ENCODE measurements at regions not wholly inside any gene's neighbourhood (a gene's known extent, or its start where the extent isn't known, plus 50 kb on each side); places are given as distances from the start of the nearest gene placed in this dataset.

DNA sequence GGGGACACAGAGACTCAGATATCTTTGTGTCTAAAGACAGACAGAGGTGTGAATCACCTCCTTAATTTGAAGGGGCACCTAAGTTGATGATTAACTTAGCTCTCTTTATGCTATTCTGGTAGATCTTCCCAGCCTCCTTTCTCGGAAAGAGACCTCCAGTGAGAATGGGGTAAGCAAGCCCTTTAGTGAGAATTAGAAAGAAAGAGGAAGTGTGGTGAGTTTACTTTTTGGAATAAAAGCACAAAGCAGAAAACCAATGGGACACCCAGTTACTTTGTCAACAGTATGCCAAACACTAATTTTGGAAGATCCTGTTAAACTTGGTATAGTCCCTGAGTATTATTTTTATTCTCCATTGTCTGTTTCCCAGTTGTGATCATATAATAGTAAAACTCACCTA, 302.8 kb upstream of the RASA1 start:
- TF ChIP-seq, protein P1, sequence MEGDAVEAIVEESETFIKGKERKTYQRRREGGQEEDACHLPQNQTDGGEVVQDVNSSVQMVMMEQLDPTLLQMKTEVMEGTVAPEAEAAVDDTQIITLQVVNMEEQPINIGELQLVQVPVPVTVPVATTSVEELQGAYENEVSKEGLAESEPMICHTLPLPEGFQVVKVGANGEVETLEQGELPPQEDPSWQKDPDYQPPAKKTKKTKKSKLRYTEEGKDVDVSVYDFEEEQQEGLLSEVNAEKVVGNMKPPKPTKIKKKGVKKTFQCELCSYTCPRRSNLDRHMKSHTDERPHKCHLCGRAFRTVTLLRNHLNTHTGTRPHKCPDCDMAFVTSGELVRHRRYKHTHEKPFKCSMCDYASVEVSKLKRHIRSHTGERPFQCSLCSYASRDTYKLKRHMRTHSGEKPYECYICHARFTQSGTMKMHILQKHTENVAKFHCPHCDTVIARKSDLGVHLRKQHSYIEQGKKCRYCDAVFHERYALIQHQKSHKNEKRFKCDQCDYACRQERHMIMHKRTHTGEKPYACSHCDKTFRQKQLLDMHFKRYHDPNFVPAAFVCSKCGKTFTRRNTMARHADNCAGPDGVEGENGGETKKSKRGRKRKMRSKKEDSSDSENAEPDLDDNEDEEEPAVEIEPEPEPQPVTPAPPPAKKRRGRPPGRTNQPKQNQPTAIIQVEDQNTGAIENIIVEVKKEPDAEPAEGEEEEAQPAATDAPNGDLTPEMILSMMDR (IDR thresholded peaks at IDR 0.05; ENCODE audit: control extremely low read depth, extremely low read depth, low read depth, missing control alignments), result no peak
- CTCF ChIA-PET, result no interaction called here
- POLR2A ChIA-PET, result no interaction called here
- no peak for DNase-seq (ENCODE audit: extremely low spot score)

DNA sequence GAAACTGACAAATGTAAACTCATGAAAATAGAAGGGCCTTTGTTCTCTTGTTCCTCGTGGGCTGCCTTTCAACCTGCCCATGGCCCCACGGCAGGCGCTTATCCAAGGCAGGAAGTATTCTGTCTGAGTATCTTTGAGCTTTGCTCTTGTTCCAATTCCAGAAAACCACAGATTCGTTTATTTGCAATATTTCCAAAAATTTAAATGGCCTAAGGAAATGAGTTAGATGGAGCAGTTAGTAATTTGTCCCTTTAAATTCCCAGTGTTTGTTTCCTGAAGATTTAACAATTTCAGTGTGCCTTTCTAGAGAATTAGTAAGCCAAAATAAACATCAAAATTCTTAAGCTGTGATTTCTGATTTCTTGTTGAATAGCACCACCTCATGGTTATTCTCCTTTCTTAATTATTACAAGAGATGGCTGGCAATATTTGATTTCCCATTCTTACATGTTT, 299.4 kb upstream of the RASA1 start:
- DNase-seq (ENCODE audit: extremely low spot score), result no peak
- POLR2A ChIA-PET, result no interaction called here
- CTCF ChIA-PET, result interaction anchor here (0.8 to 1.7 kb wide), 4 partner anchors 9 to 88 kb away, joined by 3 to 6 read pairs (median 4); no protein-coding TSS in a partner anchor
- TF ChIP-seq, protein P1 (IDR thresholded peaks at IDR 0.05; ENCODE audit: control extremely low read depth, extremely low read depth, low read depth, missing control alignments), result peak; percentile 15

DNA sequence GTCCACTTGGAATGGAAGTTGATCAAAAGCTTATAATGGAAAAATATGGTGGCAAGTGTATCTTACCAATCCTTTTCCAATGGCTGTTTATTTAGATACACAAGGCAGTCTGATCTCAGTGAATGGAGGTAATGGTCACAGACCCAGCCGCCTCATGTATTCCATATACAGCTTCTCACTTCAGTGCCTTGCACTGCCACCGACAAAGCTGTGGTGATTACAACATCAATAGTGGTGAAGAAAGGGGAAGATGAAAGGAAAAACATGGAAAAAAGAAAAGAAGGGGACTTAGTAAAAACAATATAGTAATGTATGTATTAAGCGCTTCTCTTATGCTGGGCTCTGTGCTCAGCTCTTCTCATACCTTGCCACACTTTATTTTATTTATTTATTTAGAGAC, 297.3 kb upstream of the RASA1 start:
- TF ChIP-seq, protein P1 (IDR thresholded peaks at IDR 0.05; ENCODE audit: control extremely low read depth, extremely low read depth, low read depth, missing control alignments), result no peak
- CTCF ChIA-PET, result interaction anchor here (1.1 to 1.6 kb wide), 4 partner anchors 11 to 102 kb away, joined by 3 to 6 read pairs (median 4); no protein-coding TSS in a partner anchor
- DNase-seq (ENCODE audit: extremely low spot score), result no peak
- POLR2A ChIA-PET, result no interaction called here

DNA sequence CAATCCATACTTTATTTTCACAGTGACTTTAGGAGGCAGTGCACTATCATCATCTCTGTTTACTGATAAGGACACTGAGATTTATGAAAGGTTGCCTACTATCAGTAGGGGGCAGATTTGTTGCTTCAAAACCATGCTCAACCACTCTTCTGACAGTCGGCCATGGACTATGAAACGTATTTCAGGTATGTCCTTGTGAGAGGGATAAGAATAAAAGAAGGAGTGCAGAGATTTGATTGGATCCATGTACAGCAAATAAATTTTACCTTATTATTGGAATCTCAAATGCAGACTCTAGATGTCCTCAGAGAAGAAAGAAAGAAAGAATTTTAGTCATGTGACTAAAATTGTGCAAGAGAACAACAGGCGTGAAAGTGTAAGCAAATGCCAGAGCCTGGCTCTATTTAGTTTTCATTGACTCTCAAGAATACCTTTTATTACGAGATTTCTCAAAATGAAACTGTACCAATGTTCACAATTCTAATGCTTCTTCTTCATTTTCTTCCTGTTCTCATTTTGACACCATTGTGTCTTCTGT, 296.6 kb upstream of the RASA1 start:
- ChIA-PET POLR2A (no interaction called here), CTCF (interaction anchor here (1.1 to 1.6 kb wide), 3 partner anchors 40 to 103 kb away, joined by 3 to 6 read pairs (median 3); no protein-coding TSS in a partner anchor)
- TF ChIP-seq, protein P1 (IDR thresholded peaks at IDR 0.05; ENCODE audit: control extremely low read depth, extremely low read depth, low read depth, missing control alignments), result peak; percentile 36
- DNase-seq (ENCODE audit: extremely low spot score), result no peak

DNA sequence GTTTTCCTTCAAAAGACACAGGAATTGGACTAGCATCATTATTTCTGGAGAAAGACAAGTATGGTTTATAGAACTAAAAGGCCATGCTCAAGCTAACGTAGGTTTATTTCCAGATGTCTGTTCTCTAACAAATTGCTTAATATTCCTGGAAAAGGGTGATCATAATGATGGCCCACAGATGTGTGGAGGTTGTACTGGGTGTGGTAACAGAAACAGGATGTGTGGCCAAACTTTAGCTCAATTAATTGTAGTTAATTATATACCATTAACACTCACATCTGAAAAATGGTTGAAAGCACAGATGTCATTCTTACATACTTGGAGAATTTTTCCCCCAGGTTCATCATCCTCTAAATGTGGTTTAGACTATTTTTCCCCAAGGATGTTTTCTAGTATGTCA, 292.7 kb upstream of the RASA1 start:
- TF ChIP-seq, protein P1 (IDR thresholded peaks at IDR 0.05; ENCODE audit: control extremely low read depth, extremely low read depth, low read depth, missing control alignments), result no peak
- POLR2A ChIA-PET, result no interaction called here
- CTCF ChIA-PET, result interaction anchor here (0.7 to 0.8 kb wide), 2 partner anchors 8 to 11 kb away, joined by 3 to 4 read pairs; no protein-coding TSS in a partner anchor
- no peak for DNase-seq (ENCODE audit: extremely low spot score)

DNA sequence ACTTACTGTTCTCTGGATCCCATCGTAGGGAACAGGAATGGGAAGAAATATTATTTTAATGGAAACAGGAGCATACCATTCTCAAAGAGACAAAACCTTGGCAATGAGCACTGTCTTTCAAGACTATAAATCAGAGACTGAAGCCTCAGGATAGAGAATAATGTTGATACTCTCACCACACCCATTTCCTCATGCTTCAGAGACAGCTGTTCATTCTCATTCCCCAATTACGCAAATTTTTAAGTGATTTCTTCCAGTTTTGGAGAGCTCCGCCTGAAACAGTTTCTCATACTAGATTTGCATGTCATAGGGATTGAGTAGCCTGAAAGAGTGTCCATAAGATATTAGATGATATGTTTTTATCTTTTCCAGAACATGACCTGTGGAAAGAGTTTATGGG, 290.5 kb upstream of the RASA1 start:
- ChIA-PET POLR2A (no interaction called here), CTCF (interaction anchor here (1.6 kb wide), 1 partner anchor 9 kb away, joined by 4 read pairs; no protein-coding TSS in a partner anchor)
- no peak for DNase-seq (ENCODE audit: extremely low spot score)
- TF ChIP-seq, protein P1 (IDR thresholded peaks at IDR 0.05; ENCODE audit: control extremely low read depth, extremely low read depth, low read depth, missing control alignments), result no peak
